ENCODE measurements at regions not wholly inside any gene's neighbourhood (a gene's known extent, or its start where the extent isn't known, plus 50 kb on each side); places are given as distances from the start of the nearest gene placed in this dataset.

GRCh38 chr16:72501739-72502593 is 330.0 kb upstream of the PMFBP1 start:
- peak; percentile 31 for DNase-seq

- no peak for DNase-seq
Measured at GRCh38 chr16:72500545-72500944, 328.6 kb upstream of the PMFBP1 start.

- DNase-seq: no peak
Measured at GRCh38 chr16:72493716-72494415, 321.9 kb upstream of the PMFBP1 start.

- no peak for DNase-seq
Measured at GRCh38 chr16:72487283-72487682, 315.3 kb upstream of the PMFBP1 start.

- DNase-seq: no peak
Measured at GRCh38 chr16:72482695-72483094, 310.7 kb upstream of the PMFBP1 start.

- DNase-seq: no peak
Measured at GRCh38 chr16:72481419-72481818, 309.5 kb upstream of the PMFBP1 start.

GRCh38 chr16:72480911-72481310 is 309.0 kb upstream of the PMFBP1 start:
- DNase-seq: no peak

GRCh38 chr16:72475688-72476087 is 303.7 kb upstream of the PMFBP1 start:
- no peak for DNase-seq

GRCh38 chr16:72474501-72475123 is 302.7 kb upstream of the PMFBP1 start:
- DNase-seq: no peak

- DNase-seq: no peak
Measured at GRCh38 chr16:72473631-72474030, 301.7 kb upstream of the PMFBP1 start.

GRCh38 chr16:72471317-72471924 is 299.5 kb upstream of the PMFBP1 start:
- no peak for DNase-seq

GRCh38 chr16:72470541-72470940 is 298.6 kb upstream of the PMFBP1 start:
- no peak for DNase-seq

GRCh38 chr16:72469932-72470331 is 298.0 kb upstream of the PMFBP1 start:
- no peak for DNase-seq

- no peak for DNase-seq
Measured at GRCh38 chr16:72468582-72468981, 296.6 kb upstream of the PMFBP1 start.

GRCh38 chr16:72467157-72467759 is 295.3 kb upstream of the PMFBP1 start:
- DNase-seq: no peak

- no peak for DNase-seq
Measured at GRCh38 chr16:72464597-72465368, 292.8 kb upstream of the PMFBP1 start.

GRCh38 chr16:72464052-72464451 is 292.1 kb upstream of the PMFBP1 start:
- no peak for DNase-seq

GRCh38 chr16:72458035-72458434 is 286.1 kb upstream of the PMFBP1 start:
- DNase-seq: no peak

GRCh38 chr16:72457243-72457940 is 285.4 kb upstream of the PMFBP1 start:
- DNase-seq: no peak

- no peak for DNase-seq
Measured at GRCh38 chr16:72455743-72456659, 284.0 kb upstream of the PMFBP1 start.
